Lower lobe of right lung (tissue), 2 donors: ENCODE measurements at regions not wholly inside any gene's neighbourhood (a gene's known extent, or its start where the extent isn't known, plus 50 kb on each side); places are given as distances from the start of the nearest gene placed in this dataset.

Experiments used
- ATAC-seq, 2 donors: fragments of 200-7000 bp; cut with Tn5 transposase; one replicate each; pipeline ENCODE4 v1.9.1; 2020 to 2022; ENCODE audit warnings: mild to moderate bottlenecking in 2 of 2, moderate library complexity in 2 of 2
- DNase-seq: peaks from one replicate; pipeline ENCODE4 v3.0.0-alpha.2; 2020
- H3K27ac ChIP-seq: fragments of 200-600 bp; one replicate; pipeline ENCODE4 v1.8.0; 2022
- H3K27me3 ChIP-seq: fragments of 200-600 bp; one replicate; pipeline ENCODE4 v1.8.0; 2022; ENCODE audit warnings: low read depth
- H3K36me3 ChIP-seq: fragments of 200-600 bp; one replicate; pipeline ENCODE4 v1.8.0; 2022; ENCODE audit warnings: mild to moderate bottlenecking
- H3K4me1 ChIP-seq: fragments of 200-600 bp; one replicate; pipeline ENCODE4 v1.8.0; 2022
- H3K4me3 ChIP-seq: fragments of 200-600 bp; one replicate; pipeline ENCODE4 v1.8.0; 2022; ENCODE audit warnings: mild to moderate bottlenecking
- H3K9me3 ChIP-seq: fragments of 200-600 bp; one replicate; pipeline ENCODE4 v1.8.0; 2022
- CTCF ChIP-seq: fragments of 200-600 bp; IDR thresholded peaks from one replicate; pipeline ENCODE4 v1.8.0; 2022; ENCODE audit warnings: antibody characterized with exemption, mild to moderate bottlenecking
- intact Hi-C: fragments of 100-400 bp; cut with DNase I; formaldehyde crosslinking; loops from one replicate; pipeline ENCODE4 v1.11.0; 2022
- donor health status: DM: no; HTN: yes; CAD: no; lungs with severe emphysema.

GRCh38 chr11:115848080-115848479, 343.9 kb upstream of the CADM1 start:
- no peak for ATAC-seq
- no peaks in the 10 kb centered on the region for H3K9me3 ChIP-seq

GRCh38 chr11:115845872-115846271, 341.7 kb upstream of the CADM1 start:
- intact Hi-C loops: no loop called here
- Histone ChIP-seq H3K36me3 (no peaks in the 10 kb centered on the region), H3K27ac (no peak overlapping the region), H3K4me1 (no peaks in the 10 kb centered on the region), H3K27me3 (no peaks in the 10 kb centered on the region), H3K4me3 (no peak overlapping the region), H3K9me3 (no peaks in the 10 kb centered on the region)
- no peak for DNase-seq
- no peak for ATAC-seq
- TF ChIP-seq CTCF: no peak

More at GRCh38 chr11:115848080-115848479, 343.9 kb upstream of the CADM1 start:
- Histone ChIP-seq H3K27me3 (no peaks in the 10 kb centered on the region), H3K4me3 (no peak overlapping the region), H3K4me1 (no peaks in the 10 kb centered on the region), H3K27ac (no peak overlapping the region), H3K36me3 (no peaks in the 10 kb centered on the region)
- intact Hi-C loops: no loop called here
- no peak for TF ChIP-seq CTCF
- no peak for DNase-seq

- no peaks in the 10 kb centered on the region for H3K36me3 ChIP-seq
- no peaks in the 10 kb centered on the region for H3K9me3 ChIP-seq
- no peak for TF ChIP-seq CTCF
- H3K27me3 ChIP-seq: no peaks in the 10 kb centered on the region
- intact Hi-C loops: no loop called here
- H3K4me3 ChIP-seq: no peak overlapping the region
- ATAC-seq: no peak
- H3K27ac ChIP-seq: no peak overlapping the region
- no peak for DNase-seq
- H3K4me1 ChIP-seq: no peaks in the 10 kb centered on the region
Measured at GRCh38 chr11:115843685-115844084, 339.5 kb upstream of the CADM1 start.

GRCh38 chr11:115843111-115843510, 338.9 kb upstream of the CADM1 start:
- DNase-seq: no peak
- no peaks in the 10 kb centered on the region for H3K27me3 ChIP-seq

GRCh38 chr11:115820026-115820425, 315.8 kb upstream of the CADM1 start:
- TF ChIP-seq CTCF: no peak
- H3K4me3 ChIP-seq: no peak overlapping the region
- no peaks in the 10 kb centered on the region for H3K27me3 ChIP-seq
- H3K9me3 ChIP-seq: peaks cover 9% of the 10 kb centered on the region
- intact Hi-C loops: no loop called here
- H3K27ac ChIP-seq: no peak overlapping the region
- DNase-seq (no peak), ATAC-seq (no peak)
- no peaks in the 10 kb centered on the region for H3K4me1 ChIP-seq
- no peaks in the 10 kb centered on the region for H3K36me3 ChIP-seq

More at GRCh38 chr11:115843111-115843510, 338.9 kb upstream of the CADM1 start:
- Histone ChIP-seq H3K27ac (no peak overlapping the region), H3K36me3 (no peaks in the 10 kb centered on the region), H3K9me3 (no peaks in the 10 kb centered on the region), H3K4me3 (no peak overlapping the region), H3K4me1 (no peaks in the 10 kb centered on the region)
- ATAC-seq: no peak
- intact Hi-C loops: no loop called here
- TF ChIP-seq CTCF: no peak

- peaks cover 9% of the 10 kb centered on the region for H3K9me3 ChIP-seq
- H3K4me3 ChIP-seq: no peak overlapping the region
- H3K4me1 ChIP-seq: no peaks in the 10 kb centered on the region
- DNase-seq (no peak), ATAC-seq (no peak)
- H3K36me3 ChIP-seq: no peaks in the 10 kb centered on the region
- H3K27me3 ChIP-seq: no peaks in the 10 kb centered on the region
- H3K27ac ChIP-seq: no peak overlapping the region
- intact Hi-C loops: no loop called here
- TF ChIP-seq CTCF: no peak
Measured at GRCh38 chr11:115819014-115819413, 314.8 kb upstream of the CADM1 start.
